ENCODE measurements at regions not wholly inside any gene's neighbourhood (a gene's known extent, or its start where the extent isn't known, plus 50 kb on each side); places are given as distances from the start of the nearest gene placed in this dataset.
"Not testable (repeated sequence)": the region's sequence is repeated elsewhere in the genome, so short reads cannot be mapped to it uniquely, and the experiment has no call there.

DNA sequence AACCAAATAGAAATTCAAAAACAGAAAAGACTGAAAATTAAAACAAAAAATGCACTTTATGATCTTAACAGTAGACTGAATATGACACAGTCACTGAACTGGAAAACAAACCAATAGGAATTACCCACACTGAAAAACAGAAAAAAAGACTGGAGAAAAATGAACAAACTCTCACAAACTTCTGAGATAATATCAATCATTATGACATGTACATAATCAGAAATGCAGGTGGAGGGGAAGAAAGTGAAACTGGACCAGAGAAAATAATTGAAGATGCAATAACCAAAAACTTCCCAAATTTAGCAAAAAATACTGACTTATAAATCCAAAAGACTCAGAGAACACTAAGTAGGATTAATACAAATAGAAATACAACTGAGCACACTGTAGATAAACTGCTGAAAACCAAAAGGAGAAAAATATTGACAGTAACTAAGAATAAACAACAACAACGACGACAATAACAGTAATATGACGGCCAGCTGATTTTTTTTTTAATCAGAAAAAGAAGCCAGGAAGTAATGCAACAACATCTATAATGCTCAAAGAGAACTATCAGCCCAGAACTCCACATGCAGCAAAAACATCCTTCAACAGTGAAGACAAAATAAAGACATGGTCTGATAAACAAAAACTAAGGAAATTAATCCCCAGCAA lies 108.1 kb downstream of the ZFAND4 start:
- DNase-seq = no peak

DNA sequence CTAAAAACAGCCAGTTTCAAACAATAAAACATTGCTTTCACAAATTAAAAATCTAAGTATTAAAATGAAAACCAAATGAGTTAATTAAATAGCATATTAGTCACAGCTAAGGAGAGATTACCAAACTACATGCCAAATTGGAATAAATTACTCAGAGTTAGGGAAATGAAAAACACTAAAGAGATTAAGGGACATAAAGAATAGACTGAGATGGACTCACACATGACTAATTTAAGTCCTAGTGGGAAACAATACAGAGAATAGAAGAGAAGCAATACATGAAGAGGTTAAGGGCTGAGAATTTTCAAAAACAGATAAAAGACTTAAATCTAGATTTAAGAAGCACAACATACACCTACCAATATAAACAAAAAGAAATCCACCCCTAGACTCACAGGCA lies 110.6 kb downstream of the ZFAND4 start:
- DNase-seq = no peak

- DNase-seq = no peak
Observed at GRCh38 chr10:45560262-45560661, 112.3 kb downstream of the ZFAND4 start.

- no peak for DNase-seq
Observed at GRCh38 chr10:45558425-45558824, 114.1 kb downstream of the ZFAND4 start.

GRCh38 chr10:45557275-45557905 lies 115.2 kb downstream of the ZFAND4 start:
- DNase-seq = no peak

- no peak for DNase-seq
Observed at GRCh38 chr10:45555795-45556194, 116.8 kb downstream of the ZFAND4 start.

DNA sequence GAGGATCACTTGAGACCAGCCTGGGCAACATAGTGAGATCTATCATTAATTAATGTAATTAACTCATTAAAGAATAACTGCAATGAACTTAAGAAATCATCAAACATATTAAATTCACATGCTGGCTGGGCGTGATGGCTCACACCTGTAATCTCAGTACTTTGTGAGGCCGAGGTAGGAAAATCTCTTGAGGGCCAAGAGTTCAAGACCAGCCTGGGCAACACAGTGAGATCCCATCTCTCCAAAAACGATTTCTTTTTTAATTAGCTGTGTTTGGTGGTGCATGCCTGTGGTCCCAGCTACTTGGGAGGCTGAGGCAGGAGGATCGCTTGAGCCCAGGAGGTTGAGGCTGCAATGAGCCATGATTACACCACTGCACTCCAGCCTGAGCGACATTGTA lies 117.2 kb downstream of the ZFAND4 start:
- not testable (repeated sequence) for DNase-seq

DNA sequence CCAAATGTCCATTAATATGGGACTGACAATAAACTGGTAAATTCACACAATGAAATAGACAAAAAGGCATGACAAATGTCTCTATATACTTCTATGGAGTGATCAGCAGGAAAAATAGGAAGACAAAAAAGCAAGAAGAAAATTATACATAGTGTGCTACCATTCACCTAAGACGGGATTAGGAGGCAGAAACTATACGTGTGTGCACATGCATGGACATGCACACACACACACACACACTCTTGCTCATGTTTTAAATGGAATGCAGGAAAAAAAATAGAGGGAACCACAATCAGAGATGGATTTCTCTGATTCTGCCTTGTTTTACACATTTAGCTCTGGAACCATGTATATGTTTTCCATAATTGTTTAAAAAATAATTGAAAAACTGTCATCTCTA lies 119.0 kb downstream of the ZFAND4 start:
- no peak for DNase-seq

DNA sequence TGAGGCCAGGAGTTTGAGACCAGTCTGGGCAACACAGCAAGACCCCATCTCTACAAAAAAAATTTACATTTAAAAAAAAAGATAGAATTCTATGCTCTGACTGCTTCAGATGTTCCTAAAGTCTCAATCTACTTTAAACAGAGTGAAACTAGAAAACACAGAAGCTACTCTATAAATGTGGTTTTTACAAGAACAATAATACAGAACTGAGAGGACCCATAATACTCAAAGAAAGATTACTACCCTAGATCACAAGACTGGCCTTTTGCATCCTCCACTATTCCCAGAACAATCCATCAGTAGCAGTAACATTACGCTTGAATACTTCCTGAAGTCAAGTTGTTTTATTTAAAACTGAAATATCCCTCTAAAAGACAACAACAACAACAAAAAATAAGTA lies 119.4 kb downstream of the ZFAND4 start:
- DNase-seq = no peak

GRCh38 chr10:45552476-45552875 lies 120.1 kb downstream of the ZFAND4 start:
- DNase-seq = no peak

DNA sequence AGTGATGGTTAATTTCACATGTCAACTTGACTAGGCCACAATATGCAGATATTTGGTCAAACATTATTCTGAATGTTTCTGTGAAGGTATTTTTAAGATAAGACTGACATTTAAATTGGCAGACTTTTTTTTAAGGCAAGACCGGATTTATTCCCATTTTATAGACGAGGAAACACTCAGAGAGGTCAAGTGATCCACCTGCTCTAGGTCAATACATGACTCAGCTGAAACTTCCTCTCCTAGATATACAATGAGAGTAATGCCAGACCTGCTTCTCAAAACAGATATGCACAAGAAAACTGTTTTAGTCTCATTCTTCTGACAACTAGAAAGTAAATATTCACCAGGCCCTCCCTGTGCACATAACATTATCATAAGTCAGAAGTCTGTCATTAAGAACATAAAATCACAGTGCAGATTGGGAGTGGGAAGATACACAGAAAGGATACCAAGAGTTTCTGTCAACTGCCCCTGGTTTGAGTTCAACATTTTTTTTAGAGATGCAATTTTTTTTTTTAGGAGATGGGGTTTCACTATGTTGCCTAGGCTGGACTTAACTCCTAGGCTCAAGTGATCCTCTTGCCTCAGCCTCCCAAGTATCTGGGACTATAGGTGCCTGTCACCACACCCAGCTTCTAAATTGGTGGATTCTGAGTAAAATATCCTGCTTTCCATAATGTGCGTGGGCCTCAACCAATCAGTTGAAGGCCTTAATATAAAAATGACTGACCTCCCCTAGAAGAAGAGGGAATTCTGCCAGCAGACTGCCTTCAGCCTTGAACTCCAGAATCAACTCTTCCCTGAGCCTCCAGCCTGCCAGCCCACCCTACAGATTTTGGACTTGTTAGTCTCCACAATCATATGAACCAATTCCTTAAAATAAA lies 121.4 kb downstream of the ZFAND4 start:
- no peak for DNase-seq

GRCh38 chr10:45548068-45548467 lies 124.5 kb downstream of the ZFAND4 start:
- no peak for DNase-seq

DNA sequence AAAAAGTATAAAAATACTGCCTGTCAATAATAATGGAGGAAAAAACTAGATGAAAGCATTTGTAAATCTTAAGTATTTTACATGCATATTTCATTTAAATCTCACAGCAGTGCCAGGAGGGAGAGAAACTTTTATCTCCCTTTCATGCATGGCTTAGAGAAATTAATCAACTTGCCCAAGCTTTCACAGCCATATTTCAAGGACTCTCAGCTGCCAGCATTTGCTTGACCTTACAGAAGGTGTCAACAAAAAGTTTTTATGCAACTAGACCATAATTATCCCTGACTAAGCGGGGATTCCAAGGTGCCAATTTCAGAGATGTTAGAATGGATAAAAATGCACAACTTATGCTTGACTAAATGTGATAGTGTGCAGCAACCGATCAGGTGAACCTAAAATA lies 125.4 kb downstream of the ZFAND4 start:
- DNase-seq = no peak

DNA sequence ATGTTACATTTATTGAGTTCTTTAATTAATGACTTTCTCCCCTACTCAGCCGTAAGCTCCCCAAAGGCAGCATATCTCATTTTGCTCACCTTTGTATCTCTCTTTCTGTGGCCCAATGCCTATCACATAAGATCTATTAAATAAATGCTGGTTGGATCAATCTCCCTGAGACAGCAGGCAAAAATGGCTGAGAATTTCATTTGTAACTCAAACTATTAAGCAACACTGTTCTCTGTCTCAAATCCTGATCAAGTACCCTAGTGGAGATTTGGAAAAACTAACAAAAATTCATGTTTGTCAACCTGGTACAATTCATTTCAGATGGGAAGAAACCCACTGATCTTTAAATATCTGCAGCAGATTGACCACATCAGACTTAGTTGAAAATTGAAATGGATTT lies 127.4 kb downstream of the ZFAND4 start:
- no peak for DNase-seq

- DNase-seq = no peak
Observed at GRCh38 chr10:45544191-45544590, 128.4 kb downstream of the ZFAND4 start.

DNA sequence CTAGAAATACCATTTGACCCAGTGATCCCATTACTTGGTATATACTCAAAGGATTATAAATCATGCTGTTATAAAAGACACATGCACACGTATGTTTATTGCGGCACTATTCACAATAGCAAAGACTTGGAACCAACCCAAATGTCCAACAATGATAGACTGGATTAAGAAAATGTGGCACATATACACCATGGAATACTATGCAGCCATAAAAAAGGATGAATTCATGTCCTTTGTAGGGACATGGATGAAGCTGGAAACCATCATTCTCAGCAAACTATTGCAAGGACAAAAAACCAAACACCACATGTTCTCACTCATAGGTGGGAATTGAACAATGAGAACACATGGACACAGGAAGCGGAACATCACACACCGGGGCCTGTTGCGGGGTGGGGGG lies 131.5 kb downstream of the ZFAND4 start:
- not testable (repeated sequence) for DNase-seq

DNA sequence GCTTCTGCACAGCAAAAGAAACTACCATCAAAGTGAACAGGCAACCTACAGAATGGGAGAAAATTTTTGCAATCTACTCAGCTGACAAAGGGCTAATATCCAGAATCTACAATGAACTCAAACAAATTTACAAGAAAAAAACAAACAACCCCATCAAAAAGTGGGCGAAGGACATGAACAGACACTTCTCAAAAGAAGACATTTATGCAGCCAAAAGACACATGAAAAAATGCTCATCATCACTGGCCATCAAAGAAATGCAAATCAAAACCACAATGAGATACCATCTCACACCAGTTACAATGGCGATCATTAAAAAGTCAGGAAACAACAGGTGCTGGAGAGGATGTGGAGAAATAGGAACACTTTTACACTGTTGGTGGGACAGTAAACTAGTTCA lies 132.0 kb downstream of the ZFAND4 start:
- not testable (repeated sequence) for DNase-seq

- DNase-seq = not testable (repeated sequence)
Observed at GRCh38 chr10:45539569-45539968, 133.0 kb downstream of the ZFAND4 start.

- no peak for DNase-seq
Observed at GRCh38 chr10:45534572-45534971, 138.0 kb downstream of the ZFAND4 start.

DNA sequence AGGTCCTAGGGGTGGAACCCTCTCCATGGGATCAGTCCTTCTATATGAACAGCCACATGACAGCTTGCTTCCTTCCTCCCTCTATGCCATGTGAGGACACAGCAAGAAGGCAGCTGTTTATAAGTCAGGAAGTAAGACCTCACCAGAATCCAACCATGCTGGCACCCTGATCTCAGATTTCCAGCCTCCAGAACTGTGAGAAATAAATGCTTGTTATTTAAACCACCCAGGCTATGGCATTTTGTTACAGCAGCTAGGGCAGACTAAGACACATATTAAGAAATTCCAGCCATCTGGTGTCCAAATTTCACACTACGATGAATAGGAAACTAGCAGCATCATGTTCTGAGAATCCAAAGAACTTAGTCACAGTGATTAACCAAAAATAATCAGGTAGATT lies 140.1 kb downstream of the ZFAND4 start:
- no peak for DNase-seq

- DNase-seq = no peak
Observed at GRCh38 chr10:45526309-45526905, 146.2 kb downstream of the ZFAND4 start.

DNA sequence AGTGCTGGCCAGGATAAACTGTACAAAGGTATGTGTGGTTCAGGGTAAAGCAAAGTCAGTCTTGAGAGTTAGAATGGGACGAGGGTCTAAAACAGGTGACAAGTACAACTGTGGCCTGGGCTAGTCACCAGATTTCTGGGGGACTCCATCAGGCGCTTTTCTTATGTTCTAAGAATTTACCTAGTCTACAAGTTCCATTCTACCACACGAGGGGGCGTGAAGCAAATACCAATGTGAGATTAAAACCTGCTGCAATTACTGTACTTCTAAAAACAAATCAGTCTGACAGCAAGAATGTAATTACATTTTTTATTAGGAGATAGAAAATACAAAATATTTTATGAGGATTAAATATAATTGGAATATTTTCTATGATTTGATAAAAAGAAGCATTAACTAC lies 146.5 kb downstream of the ALOX5 start:
- no peak for DNase-seq

GRCh38 chr10:45518741-45519140 lies 144.7 kb downstream of the ALOX5 start:
- no peak for DNase-seq

- no peak for DNase-seq
Observed at GRCh38 chr10:45515630-45516029, 141.6 kb downstream of the ALOX5 start.

All from NCI-H1105 treated with DMSO at 0.1 percent for 48 hours (cell line).